Effector memory CD8-positive, alpha-beta T cell (primary cell): ENCODE measurements at regions not wholly inside any gene's neighbourhood (a gene's known extent, or its start where the extent isn't known, plus 50 kb on each side); places are given as distances from the start of the nearest gene placed in this dataset.

ENCODE experiments used
- ATAC-seq: fragments of 150-1000 bp; cut with Tn5 transposase; replicated peaks from 2 replicates; pipeline ENCODE4 v1.10.0; 2021; ENCODE audit warnings: mild to moderate bottlenecking, moderate library complexity
- DNase-seq, 3 experiments: peaks; one replicate each; pipeline ENCODE4 v3.0.0; 2021
- H3K27ac Mint-ChIP-seq, 2 donors: one replicate each; pipeline ENCODE4 v1.8.0; 2022; ENCODE audit warnings: mild to moderate bottlenecking in 2 of 2, mixed read lengths in 2 of 2, moderate library complexity in 2 of 2
- H3K27me3 Mint-ChIP-seq, 2 donors: one replicate each; pipeline ENCODE4 v1.8.0; 2022; ENCODE audit warnings: mixed read lengths in 2 of 2
- H3K36me3 Mint-ChIP-seq: one replicate; pipeline ENCODE4 v1.8.0; 2022; ENCODE audit warnings: mild to moderate bottlenecking, moderate library complexity, mixed read lengths; ENCODE audit not compliant: insufficient read depth
- H3K4me1 Mint-ChIP-seq, 2 donors: one replicate each; pipeline ENCODE4 v1.8.0; 2022; ENCODE audit warnings: low read depth in 2 of 2, mixed read lengths in 2 of 2
- H3K4me3 Mint-ChIP-seq, 2 donors: one replicate each; pipeline ENCODE4 v1.8.0; 2022; ENCODE audit warnings: mild to moderate bottlenecking in 2 of 2, mixed read lengths in 2 of 2, moderate library complexity in 2 of 2
- H3K9me3 Mint-ChIP-seq, 2 donors: one replicate each; pipeline ENCODE4 v1.8.0; 2022; ENCODE audit warnings: mixed read lengths in 2 of 2

DNA sequence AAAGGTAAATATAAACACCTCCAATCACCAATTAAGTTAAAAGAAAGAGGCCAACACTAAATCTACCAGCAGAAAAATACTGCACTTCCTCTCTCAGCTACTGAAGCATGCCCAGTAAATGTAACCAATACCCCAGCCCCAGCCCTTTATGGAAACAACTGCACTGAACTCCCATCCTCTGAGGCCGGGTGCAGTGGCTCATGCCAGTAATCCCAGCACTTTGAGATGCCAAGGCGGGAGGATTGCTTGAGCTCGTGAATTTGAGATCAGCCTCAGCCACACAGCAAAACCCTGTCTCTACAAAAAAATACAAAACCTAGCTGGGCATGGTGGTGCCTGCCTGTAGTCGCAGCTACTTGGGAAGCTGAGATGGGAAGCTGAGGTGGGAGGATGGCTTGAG, 221.6 kb upstream of the SOX21 start:
- DNase-seq = no peak
- no peak for ATAC-seq
- no peak overlapping the region for H3K4me3 Mint-ChIP-seq
- H3K36me3 Mint-ChIP-seq = no peaks in the 10 kb centered on the region
- no peak overlapping the region for H3K27ac Mint-ChIP-seq
- no peaks in the 10 kb centered on the region for H3K27me3 Mint-ChIP-seq
- H3K4me1 Mint-ChIP-seq = no peaks in the 10 kb centered on the region
- no peaks in the 10 kb centered on the region for H3K9me3 Mint-ChIP-seq

GRCh38 chr13:94933230-94933751, 220.9 kb upstream of the SOX21 start:
- no peaks in the 10 kb centered on the region for H3K36me3 Mint-ChIP-seq
- H3K27ac Mint-ChIP-seq = no peak overlapping the region
- no peak overlapping the region for H3K4me3 Mint-ChIP-seq
- DNase-seq = no peak
- no peaks in the 10 kb centered on the region for H3K9me3 Mint-ChIP-seq
- H3K27me3 Mint-ChIP-seq = no peaks in the 10 kb centered on the region
- no peak for ATAC-seq
- H3K4me1 Mint-ChIP-seq = no peaks in the 10 kb centered on the region

DNA sequence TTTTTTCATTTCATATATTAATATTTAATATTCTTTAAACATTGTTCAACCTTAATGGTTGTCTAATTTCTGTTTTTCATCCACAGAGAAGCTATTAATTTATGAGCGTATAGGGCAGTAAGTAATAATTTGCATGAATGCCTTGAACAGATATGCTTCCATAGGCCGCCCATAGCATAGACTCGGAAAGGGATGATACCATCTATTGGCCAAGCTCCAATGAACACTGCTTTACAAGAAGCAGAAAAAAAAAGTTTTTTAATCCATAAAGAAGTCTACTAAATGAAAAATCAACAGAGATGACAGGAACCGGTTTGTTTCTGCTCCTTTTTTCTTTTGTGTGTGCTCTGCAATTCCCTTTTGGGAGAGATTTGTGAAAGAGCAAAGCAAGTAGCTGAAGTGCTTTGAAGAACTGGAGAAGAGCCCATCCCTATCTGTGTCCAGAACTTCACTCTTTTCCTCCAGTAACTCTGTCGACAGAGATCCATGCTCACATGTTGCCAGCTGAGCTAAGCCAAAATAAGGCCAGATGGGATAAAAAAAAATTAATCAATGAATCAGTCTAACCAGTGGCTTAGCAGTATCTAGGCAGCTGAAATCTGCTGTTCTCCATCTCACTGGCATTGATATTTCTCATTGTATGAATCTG, 215.9 kb upstream of the SOX21 start:
- no peak for DNase-seq
- H3K4me3 Mint-ChIP-seq = no peak overlapping the region
- no peak overlapping the region for H3K27ac Mint-ChIP-seq
- H3K9me3 Mint-ChIP-seq = no peaks in the 10 kb centered on the region
- peaks cover 0 to 12% of the 10 kb centered on the region in 2 donors for H3K27me3 Mint-ChIP-seq
- no peaks in the 10 kb centered on the region for H3K36me3 Mint-ChIP-seq
- no peaks in the 10 kb centered on the region for H3K4me1 Mint-ChIP-seq
- ATAC-seq = no peak

GRCh38 chr13:94925263-94925662, 212.9 kb upstream of the SOX21 start:
- H3K4me3 Mint-ChIP-seq = no peak overlapping the region
- ATAC-seq (no peak), DNase-seq (no peak)
- no peak overlapping the region for H3K27ac Mint-ChIP-seq
- H3K27me3 Mint-ChIP-seq = peaks cover 0 to 12% of the 10 kb centered on the region in 2 donors
- H3K9me3 Mint-ChIP-seq = no peaks in the 10 kb centered on the region
- no peaks in the 10 kb centered on the region for H3K36me3 Mint-ChIP-seq
- H3K4me1 Mint-ChIP-seq = no peaks in the 10 kb centered on the region

- H3K36me3 Mint-ChIP-seq = no peaks in the 10 kb centered on the region
- peaks cover 0 to 5% of the 10 kb centered on the region in 2 donors for H3K27me3 Mint-ChIP-seq
- DNase-seq (no peak), ATAC-seq (no peak)
- H3K4me1 Mint-ChIP-seq = no peaks in the 10 kb centered on the region
- peaks cover 0 to 3% of the 10 kb centered on the region in 2 donors for H3K9me3 Mint-ChIP-seq
- no peak overlapping the region for H3K4me3 Mint-ChIP-seq
- no peak overlapping the region for H3K27ac Mint-ChIP-seq
Measured at GRCh38 chr13:94921181-94921580, 208.8 kb upstream of the SOX21 start.

GRCh38 chr13:94920578-94920977, 208.2 kb upstream of the SOX21 start:
- DNase-seq = no peak
- Mint-ChIP-seq H3K36me3 (no peaks in the 10 kb centered on the region), H3K4me1 (no peaks in the 10 kb centered on the region), H3K27me3 (no peaks in the 10 kb centered on the region), H3K27ac (no peak overlapping the region), H3K4me3 (no peak overlapping the region), H3K9me3 (peaks cover 0 to 3% of the 10 kb centered on the region in 2 donors)
- no peak for ATAC-seq

GRCh38 chr13:94917824-94918223, 205.5 kb upstream of the SOX21 start:
- peaks cover 0 to 3% of the 10 kb centered on the region in 2 donors for H3K9me3 Mint-ChIP-seq
- no peak for DNase-seq
- H3K4me1 Mint-ChIP-seq = no peaks in the 10 kb centered on the region
- H3K27ac Mint-ChIP-seq = no peak overlapping the region
- ATAC-seq = no peak
- no peaks in the 10 kb centered on the region for H3K27me3 Mint-ChIP-seq
- H3K36me3 Mint-ChIP-seq = no peaks in the 10 kb centered on the region
- H3K4me3 Mint-ChIP-seq = no peak overlapping the region

DNA sequence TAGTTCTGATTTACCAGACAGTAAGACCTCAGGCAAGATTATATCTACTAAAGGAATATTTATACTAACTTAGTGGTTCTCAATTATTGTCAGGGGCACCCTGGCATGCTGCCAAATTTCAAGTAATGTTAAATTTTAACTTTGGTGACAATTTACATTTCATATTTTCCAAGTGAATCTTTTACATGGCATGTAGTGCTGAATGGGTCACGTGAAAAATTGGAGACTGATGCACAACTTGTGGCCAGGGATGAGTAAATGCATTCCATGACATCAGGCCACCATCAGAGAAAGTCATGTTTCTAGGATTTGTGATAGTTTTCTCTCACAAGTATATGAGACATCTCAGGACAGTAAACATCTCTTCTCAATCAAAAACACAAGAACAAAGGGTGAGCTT, 202.6 kb upstream of the SOX21 start:
- Mint-ChIP-seq H3K9me3 (peaks cover 0 to 3% of the 10 kb centered on the region in 2 donors), H3K27me3 (peaks cover 9 to 13% of the 10 kb centered on the region in 2 donors), H3K4me3 (no peak overlapping the region), H3K27ac (no peak overlapping the region), H3K4me1 (no peaks in the 10 kb centered on the region), H3K36me3 (no peaks in the 10 kb centered on the region)
- no peak for ATAC-seq
- DNase-seq = no peak

DNA sequence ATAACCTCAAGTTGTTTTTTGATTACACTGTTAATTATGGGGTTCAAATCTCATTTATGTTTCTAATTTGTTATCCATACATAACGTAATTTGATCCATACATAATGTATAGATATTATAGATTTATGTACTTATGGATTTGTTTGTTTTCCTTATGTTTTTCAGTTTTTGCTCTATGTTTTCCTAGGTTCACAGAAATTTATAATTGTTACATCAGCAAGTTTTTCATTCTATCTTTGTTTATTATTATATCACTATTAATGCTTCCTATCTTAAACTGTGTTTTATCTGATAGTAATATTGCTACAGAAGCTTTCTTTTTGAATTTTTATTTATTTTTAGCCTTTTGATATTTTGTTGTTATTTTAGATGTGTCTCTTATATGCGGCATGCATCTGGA, 194.3 kb upstream of the SOX21 start:
- Mint-ChIP-seq H3K27ac (no peak overlapping the region), H3K4me3 (no peak overlapping the region), H3K27me3 (peaks cover 0 to 12% of the 10 kb centered on the region in 2 donors), H3K36me3 (no peaks in the 10 kb centered on the region), H3K9me3 (no peaks in the 10 kb centered on the region), H3K4me1 (no peaks in the 10 kb centered on the region)
- DNase-seq = no peak
- ATAC-seq = no peak

DNA sequence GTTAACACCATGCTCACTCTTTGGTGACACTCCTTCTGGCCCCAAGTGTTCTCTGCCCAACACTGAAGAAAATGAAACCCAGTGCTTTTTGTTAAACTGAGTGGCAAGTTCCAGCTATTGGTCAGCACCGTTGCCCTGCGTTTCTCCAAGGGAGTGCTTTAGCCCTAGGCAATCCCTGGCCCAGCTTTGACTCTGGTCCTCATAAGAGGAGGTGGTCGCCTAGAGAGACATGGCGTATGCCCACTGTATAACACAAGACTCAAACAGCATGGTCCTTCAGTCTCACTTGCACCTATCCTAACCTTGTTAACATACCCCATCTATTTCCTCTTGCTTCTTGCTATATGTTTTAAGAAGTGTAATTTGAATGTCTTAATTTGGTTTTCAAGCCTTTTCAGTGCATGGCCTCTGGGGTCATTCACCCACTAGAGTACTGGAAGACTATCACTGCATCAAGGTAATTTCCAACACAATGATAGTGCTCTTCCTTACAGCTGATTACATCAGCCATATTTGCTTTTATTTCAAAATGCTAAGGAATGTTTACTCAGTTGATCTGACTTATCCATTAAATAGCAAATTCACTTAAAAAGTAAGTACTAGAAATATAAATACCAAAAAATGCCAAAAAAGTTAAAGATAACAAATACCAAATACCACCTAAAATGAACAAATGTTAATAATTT, 190.5 kb upstream of the SOX21 start:
- no peaks in the 10 kb centered on the region for H3K36me3 Mint-ChIP-seq
- DNase-seq (no peak), ATAC-seq (no peak)
- no peaks in the 10 kb centered on the region for H3K4me1 Mint-ChIP-seq
- H3K4me3 Mint-ChIP-seq = no peak overlapping the region
- H3K27me3 Mint-ChIP-seq = no peaks in the 10 kb centered on the region
- no peaks in the 10 kb centered on the region for H3K9me3 Mint-ChIP-seq
- no peak overlapping the region for H3K27ac Mint-ChIP-seq

DNA sequence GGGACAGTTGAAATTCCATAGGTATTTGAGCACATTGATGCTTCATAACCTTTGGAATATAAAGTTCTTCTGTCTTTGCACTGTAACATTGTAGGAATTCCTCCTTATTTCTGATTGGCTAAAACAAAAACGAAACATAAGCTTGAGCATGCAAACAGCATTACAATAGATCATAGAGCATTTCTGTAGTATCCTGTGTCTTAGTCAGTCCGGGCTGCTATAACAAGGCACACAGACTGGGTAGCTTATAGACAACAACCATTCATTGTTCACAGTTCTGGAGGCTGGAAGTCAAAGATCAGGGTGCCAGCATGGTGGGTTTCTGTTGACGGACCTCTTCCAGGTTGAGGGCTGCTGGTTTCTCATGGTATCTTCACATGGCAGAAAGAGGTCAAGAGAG, 188.7 kb upstream of the SOX21 start:
- Mint-ChIP-seq H3K4me1 (no peaks in the 10 kb centered on the region), H3K27me3 (no peaks in the 10 kb centered on the region), H3K9me3 (no peaks in the 10 kb centered on the region), H3K4me3 (no peak overlapping the region), H3K36me3 (no peaks in the 10 kb centered on the region), H3K27ac (no peak overlapping the region)
- DNase-seq (no peak), ATAC-seq (no peak)

- Mint-ChIP-seq H3K36me3 (peaks cover 5% of the 10 kb centered on the region), H3K4me1 (no peaks in the 10 kb centered on the region), H3K27ac (no peak overlapping the region), H3K4me3 (no peak overlapping the region), H3K27me3 (no peaks in the 10 kb centered on the region), H3K9me3 (no peaks in the 10 kb centered on the region)
- no peak for ATAC-seq
- no peak for DNase-seq
Measured at GRCh38 chr13:94896719-94897317, 184.5 kb upstream of the SOX21 start.

- DNase-seq (no peak), ATAC-seq (no peak)
- no peaks in the 10 kb centered on the region for H3K9me3 Mint-ChIP-seq
- H3K27me3 Mint-ChIP-seq = peaks cover 0 to under 1% of the 10 kb centered on the region in 2 donors
- no peaks in the 10 kb centered on the region for H3K4me1 Mint-ChIP-seq
- no peak overlapping the region for H3K4me3 Mint-ChIP-seq
- peaks cover 5% of the 10 kb centered on the region for H3K36me3 Mint-ChIP-seq
- no peak overlapping the region for H3K27ac Mint-ChIP-seq
Measured at GRCh38 chr13:94896238-94896637, 183.9 kb upstream of the SOX21 start.

GRCh38 chr13:94886191-94886590, 173.8 kb upstream of the SOX21 start:
- peaks cover 0 to 1% of the 10 kb centered on the region in 2 donors for H3K9me3 Mint-ChIP-seq
- no peak overlapping the region for H3K4me3 Mint-ChIP-seq
- no peak for ATAC-seq
- no peaks in the 10 kb centered on the region for H3K36me3 Mint-ChIP-seq
- H3K27me3 Mint-ChIP-seq = peaks cover 0 to 6% of the 10 kb centered on the region in 2 donors
- no peak overlapping the region for H3K27ac Mint-ChIP-seq
- no peak for DNase-seq
- no peaks in the 10 kb centered on the region for H3K4me1 Mint-ChIP-seq
